Peyer's patch (tissue), 4 donors: ENCODE measurements at regions not wholly inside any gene's neighbourhood (a gene's known extent, or its start where the extent isn't known, plus 50 kb on each side); places are given as distances from the start of the nearest gene placed in this dataset.

Source experiments
- CTCF ChIP-seq, 6 experiments: fragments of 450-650 bp in 4 of 6; fragments of 200-600 bp in 2 of 6; sonication (generic) in 1 of 6; IDR thresholded peaks; one replicate each; pipeline ENCODE4 v1.5.1; 2017 to 2019; ENCODE audit warnings: antibody characterized with exemption in 6 of 6, mild to moderate bottlenecking in 3 of 6, moderate library complexity in 1 of 6
- POLR2A ChIP-seq, 2 donors: fragments of 450-650 bp; IDR thresholded peaks; one replicate each; pipeline ENCODE4 v1.5.1; 2017; ENCODE audit warnings: antibody characterized with exemption in 2 of 2, mild to moderate bottlenecking in 2 of 2, moderate library complexity in 2 of 2

GRCh38 chr7:84250452-84250851 is 55.9 kb upstream of the SEMA3A start:
- no peak for TF ChIP-seq POLR2A (IDR thresholded peaks at IDR 0.05)
- TF ChIP-seq CTCF (IDR thresholded peaks at IDR 0.05): no peak
